ENCODE measurements at regions not wholly inside any gene's neighbourhood (a gene's known extent, or its start where the extent isn't known, plus 50 kb on each side); places are given as distances from the start of the nearest gene placed in this dataset.

- no peak for TF ChIP-seq CTCF (conservative IDR thresholded peaks at IDR 0.05; ENCODE audit: low read depth in 2 of 2)
These were observed 314.9 kb upstream of the ECI2 start (continued) for GRCh38 chr6:4450237-4450636.

GRCh38 chr6:4449409-4449808 is 314.0 kb upstream of the ECI2 start:
- peaks cover 14% of the 10 kb centered on the region; the same call in 2 of the 3 replicates for H3K9me3 Mint-ChIP-seq
- no peaks in the 10 kb centered on the region for H3F3A ChIP-seq (replicated peaks; ENCODE audit: low read depth)
- H3K4me3 ChIP-seq = no peak overlapping the region
- no peaks in the 10 kb centered on the region for H3K4me1 Mint-ChIP-seq
- no peaks in the 10 kb centered on the region for H4K20me1 ChIP-seq (replicated peaks; ENCODE audit: insufficient read depth)
- no peaks in the 10 kb centered on the region for H3K79me2 ChIP-seq (replicated peaks; ENCODE audit: insufficient read depth)
- no peaks in the 10 kb centered on the region for H3K4me1 ChIP-seq (ENCODE audit: insufficient read depth)
- no peaks in the 10 kb centered on the region for H3K27me3 ChIP-seq (ENCODE audit: insufficient read depth)
- H2AFZ ChIP-seq = no peak overlapping the region
- no peak overlapping the region for H3K4me3 Mint-ChIP-seq
- no peak overlapping the region for H3K27ac ChIP-seq (ENCODE audit: low read depth)
- H3K27me3 Mint-ChIP-seq (ENCODE audit: insufficient read depth, low read depth, poor library complexity) = no peaks in the 10 kb centered on the region
- H3K9me2 ChIP-seq (ENCODE audit: insufficient read depth) = 0 out of 2 replicates have a peak, but pooled peaks cover under 1% of the 10 kb centered on the region
- no peak overlapping the region for H3K4me2 ChIP-seq
- peaks cover 8% of the 10 kb centered on the region; the same call in 2 of the 3 replicates for H3K36me3 Mint-ChIP-seq (ENCODE audit: low read depth)
- no peaks in the 10 kb centered on the region; the same call in 1 of the 2 replicates for H3K36me3 ChIP-seq (ENCODE audit: insufficient read depth)
- no peak for DNase-seq (ENCODE audit: low spot score)
- no peak overlapping the region for H3K27ac Mint-ChIP-seq
- no peak for ATAC-seq
- TF ChIP-seq NANOG (IDR thresholded peaks at IDR 0.05; ENCODE audit: borderline replicate concordance) (no peak), ETS1 (IDR thresholded peaks at IDR 0.05) (no peak), REST (IDR thresholded peaks at IDR 0.05; ENCODE audit: unreplicated experiment) (no peak), CTCF (conservative IDR thresholded peaks at IDR 0.05; ENCODE audit: low read depth in 2 of 2) (no peak), ZNF114 (CRISPR knock-in tag; IDR thresholded peaks at IDR 0.05) (no peak), CREB1 (CRISPR knock-in tag; IDR thresholded peaks at IDR 0.05; ENCODE audit: low read depth) (no peak), STAT1 (IDR thresholded peaks at IDR 0.05; ENCODE audit: unreplicated experiment) (no peak), ZNF331 (CRISPR knock-in tag; IDR thresholded peaks at IDR 0.05; ENCODE audit: low read depth) (no peak), EZH2phosphoT487 (IDR thresholded peaks at IDR 0.05; ENCODE audit: unreplicated experiment) (no peak), JUNB (IDR thresholded peaks at IDR 0.05; ENCODE audit: unreplicated experiment) (no peak), POLR2AphosphoS5 (IDR thresholded peaks at IDR 0.05; ENCODE audit: low read depth) (no peak)

All from GM23338 (cell line).